GM12892 (cell line): ENCODE measurements at regions not wholly inside any gene's neighbourhood (a gene's known extent, or its start where the extent isn't known, plus 50 kb on each side); places are given as distances from the start of the nearest gene placed in this dataset.
"Not testable (repeated sequence)": the region's sequence is repeated elsewhere in the genome, so short reads cannot be mapped to it uniquely, and the experiment has no call there.

ENCODE experiments used
- POLR2A ChIP-seq: IDR thresholded peaks from 2 replicates; pipeline ENCODE4 v1.6.1; 2011; ENCODE audit warnings: low read depth, low read length, control low read depth
- POLR2AphosphoS5 ChIP-seq: IDR thresholded peaks from 2 replicates; pipeline ENCODE4 v1.6.1; 2011; ENCODE audit warnings: low read depth, low read length, control low read depth
- TAF1 ChIP-seq: IDR thresholded peaks from 2 replicates; pipeline ENCODE4 v1.6.1; 2011; ENCODE audit warnings: low read depth, mild to moderate bottlenecking, control low read depth, low read length, borderline replicate concordance

- not testable (repeated sequence) for TF ChIP-seq TAF1, POLR2AphosphoS5, POLR2A
Observed at GRCh38 chr13:99101831-99102230, 98.8 kb upstream of the UBAC2 start.
